ENCODE measurements at regions not wholly inside any gene's neighbourhood (a gene's known extent, or its start where the extent isn't known, plus 50 kb on each side); places are given as distances from the start of the nearest gene placed in this dataset.

GRCh38 chr2:138390316-138390945 lies 111.1 kb upstream of the SPOPL start:
- Histone ChIP-seq H3K4me1 (no peaks in the 10 kb centered on the region), H3K27ac (no peak overlapping the region), H3K9me3 (no peaks in the 10 kb centered on the region), H3K36me3 (no peaks in the 10 kb centered on the region), H3K27me3 (no peaks in the 10 kb centered on the region), H3K4me3 (no peak overlapping the region)
- no peak for ATAC-seq
- 36 to 80% methylated on average over 2 to 5 of the region's 7 CpGs for WGBS, 2 donors (ENCODE audit: low coverage in 1 of 2)
- TF ChIP-seq POLR2AphosphoS5 (IDR thresholded peaks at IDR 0.05), result no peak
- TF ChIP-seq CTCF (IDR thresholded peaks at IDR 0.05), result no peak
- TF ChIP-seq EP300 (IDR thresholded peaks at IDR 0.05), result no peak
- TF ChIP-seq POLR2A (IDR thresholded peaks at IDR 0.05), result no peak

GRCh38 chr2:138391946-138392345 lies 109.6 kb upstream of the SPOPL start:
- Histone ChIP-seq H3K27ac (no peak overlapping the region), H3K27me3 (no peaks in the 10 kb centered on the region), H3K4me1 (peaks cover 0 to 4% (median 0%) of the 10 kb centered on the region in 3 donors), H3K9me3 (no peaks in the 10 kb centered on the region), H3K4me3 (no peak overlapping the region), H3K36me3 (no peaks in the 10 kb centered on the region)
- ATAC-seq, result no peak
- WGBS, 2 donors (ENCODE audit: low coverage in 1 of 2), result 85 to 93% methylated on average over 4 to 5 of the region's 5 CpGs
- TF ChIP-seq CTCF (IDR thresholded peaks at IDR 0.05) (no peak), POLR2A (IDR thresholded peaks at IDR 0.05) (no peak), EP300 (IDR thresholded peaks at IDR 0.05) (no peak), POLR2AphosphoS5 (IDR thresholded peaks at IDR 0.05) (no peak)

GRCh38 chr2:138395565-138396306 lies 105.8 kb upstream of the SPOPL start:
- Histone ChIP-seq H3K4me1 (peaks cover 0 to 4% (median 0%) of the 10 kb centered on the region in 3 donors), H3K27ac (no peak overlapping the region), H3K9me3 (no peaks in the 10 kb centered on the region), H3K36me3 (no peaks in the 10 kb centered on the region), H3K4me3 (no peak overlapping the region), H3K27me3 (no peaks in the 10 kb centered on the region)
- TF ChIP-seq CTCF (IDR thresholded peaks at IDR 0.05) (no peak), POLR2A (IDR thresholded peaks at IDR 0.05) (no peak), EP300 (IDR thresholded peaks at IDR 0.05) (no peak), POLR2AphosphoS5 (IDR thresholded peaks at IDR 0.05) (no peak)
- ATAC-seq, result no peak
- WGBS, 2 donors (ENCODE audit: low coverage in 1 of 2), result 88% methylated on average over 1 of the region's 2 CpGs; no CpG with 5 or more reads in 1 of the 2 donors

GRCh38 chr2:138396843-138397242 lies 104.7 kb upstream of the SPOPL start:
- whole genome bisulfite sequencing, 2 donors (ENCODE audit: low coverage in 1 of 2), result 90 to 100% methylated on average over 1 to 2 of the region's 3 CpGs
- no peak for ATAC-seq
- H3K27me3 ChIP-seq, result no peaks in the 10 kb centered on the region
- no peaks in the 10 kb centered on the region for H3K36me3 ChIP-seq
- H3K4me1 ChIP-seq, result peaks cover 0 to 4% (median 0%) of the 10 kb centered on the region in 3 donors
- H3K9me3 ChIP-seq, result peaks cover 0 to 7% (median 0%) of the 10 kb centered on the region in 3 donors
- no peak overlapping the region for H3K4me3 ChIP-seq
- no peak overlapping the region for H3K27ac ChIP-seq
- TF ChIP-seq EP300 (IDR thresholded peaks at IDR 0.05) (no peak), POLR2A (IDR thresholded peaks at IDR 0.05) (no peak), CTCF (IDR thresholded peaks at IDR 0.05) (no peak), POLR2AphosphoS5 (IDR thresholded peaks at IDR 0.05) (no peak)

All from gastroesophageal sphincter (tissue), 4 donors.